Stimulated activated CD8-positive, alpha-beta memory T cell treated with anti-CD3 and anti-CD28 coated beads, Interleukin-7, amount 100 ng/mL, for 1 hour (primary cell): ENCODE measurements at regions not wholly inside any gene's neighbourhood (a gene's known extent, or its start where the extent isn't known, plus 50 kb on each side); places are given as distances from the start of the nearest gene placed in this dataset.

Experiments
- DNase-seq, 2 donors: peaks; one replicate each; pipeline ENCODE4 v3.0.0-alpha.2; 2020; ENCODE audit warnings: low read depth in 2 of 2

DNA sequence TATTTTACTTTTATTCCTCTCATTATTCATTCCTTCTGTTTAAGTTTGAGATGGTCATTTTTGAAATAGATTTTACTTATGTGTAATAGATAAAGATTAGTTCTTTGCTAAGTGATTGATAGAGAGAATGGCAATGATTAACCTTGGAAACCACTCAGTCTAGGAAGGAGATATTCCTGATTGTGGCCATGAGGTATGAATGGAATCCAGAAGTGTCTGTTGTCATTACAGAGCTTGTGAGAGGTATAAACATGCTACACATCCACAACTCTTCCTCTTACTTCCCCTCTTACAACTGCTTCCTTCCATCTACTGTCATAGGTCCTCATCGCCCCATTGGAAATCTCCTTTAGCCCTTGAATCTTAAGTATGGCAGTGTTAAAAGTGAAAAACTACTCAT is 988.8 kb upstream of the B3GALT2 start:
- no peak for DNase-seq

DNA sequence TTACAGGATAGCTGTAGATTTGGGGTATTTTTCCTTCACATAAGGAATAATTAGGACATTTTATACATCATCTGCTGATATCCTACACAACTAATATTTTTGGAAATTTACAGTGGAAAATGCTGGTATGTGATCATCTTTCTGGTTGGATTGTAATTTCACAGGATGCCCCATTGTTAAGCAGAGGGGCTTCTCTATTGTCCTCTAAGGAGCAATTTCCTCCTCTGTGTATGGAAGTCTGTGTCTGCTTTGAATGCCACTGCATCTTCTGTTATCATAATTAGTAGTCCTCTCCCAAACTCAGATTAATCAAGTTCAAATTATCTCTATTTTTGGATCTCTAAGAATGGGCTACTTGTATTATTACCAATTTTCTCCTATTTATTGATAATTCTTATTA is 988.1 kb upstream of the B3GALT2 start:
- no peak for DNase-seq

DNA sequence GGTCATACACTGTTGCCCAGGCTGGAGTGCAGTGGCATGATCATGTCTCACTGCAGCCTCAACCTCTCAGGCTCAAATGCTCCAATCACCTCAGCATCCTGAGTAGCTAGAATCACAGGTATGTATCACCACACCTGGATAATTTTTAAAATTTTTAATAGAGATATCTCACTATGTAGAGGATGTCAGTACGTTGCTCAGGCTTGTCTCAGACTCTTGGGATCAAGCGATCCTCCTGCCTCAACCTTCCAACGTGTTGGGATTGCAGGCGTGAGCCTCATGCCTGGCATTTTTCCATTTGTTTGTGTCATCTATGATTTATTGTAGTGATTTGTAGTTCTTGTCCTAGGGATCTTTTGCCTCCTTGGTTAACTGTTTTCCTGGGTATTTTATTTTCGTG is 985.2 kb upstream of the B3GALT2 start:
- no peak for DNase-seq

DNA sequence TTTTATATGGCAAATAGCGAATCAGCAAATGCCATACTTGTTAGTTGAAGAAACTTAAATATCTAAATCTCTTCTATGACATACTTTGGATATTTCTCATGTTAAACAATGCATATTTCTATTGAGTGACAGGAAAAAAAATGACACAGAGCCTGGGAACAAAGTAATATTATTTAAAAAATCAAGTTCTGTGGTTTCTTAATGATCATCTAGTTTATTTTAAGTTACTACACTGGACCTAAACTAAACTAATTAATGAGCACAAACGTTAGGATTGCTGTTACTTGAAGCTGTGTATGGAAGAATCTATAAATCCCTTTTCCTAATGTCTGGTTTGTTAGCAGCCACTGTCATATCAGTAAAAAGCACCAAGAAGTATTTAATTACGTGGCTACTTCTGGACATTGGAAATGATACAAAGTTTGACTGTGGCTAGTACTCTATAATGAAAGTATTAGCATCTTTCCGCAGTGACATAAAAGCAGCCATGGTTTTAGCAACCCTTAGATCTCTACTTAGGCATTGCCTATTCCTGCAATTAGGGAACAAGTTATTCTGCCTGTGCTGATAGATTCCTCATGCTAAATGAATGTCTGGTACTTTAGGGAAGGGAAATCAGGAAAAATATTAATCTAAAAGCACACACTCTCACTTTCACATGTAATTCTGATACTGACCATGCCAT is 981.7 kb upstream of the B3GALT2 start:
- no peak for DNase-seq

DNA sequence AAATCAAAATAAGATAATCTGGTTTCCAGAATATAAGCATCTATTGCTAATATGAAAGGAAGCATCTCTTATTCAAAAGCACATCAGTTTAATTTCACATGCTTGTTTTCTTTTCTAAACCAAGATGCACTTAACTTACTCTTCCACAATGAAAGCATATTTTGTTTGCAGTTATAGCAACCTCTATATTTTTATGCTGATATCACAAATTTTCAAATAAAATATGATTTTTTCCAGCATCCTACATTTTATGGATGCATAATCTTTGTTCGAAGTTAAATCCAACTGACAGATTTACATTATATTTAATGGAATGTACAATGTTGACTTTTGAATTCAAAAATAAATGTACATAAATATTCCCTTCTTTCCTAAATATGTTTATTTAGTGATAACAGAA is 978.3 kb upstream of the B3GALT2 start:
- no peak for DNase-seq

DNA sequence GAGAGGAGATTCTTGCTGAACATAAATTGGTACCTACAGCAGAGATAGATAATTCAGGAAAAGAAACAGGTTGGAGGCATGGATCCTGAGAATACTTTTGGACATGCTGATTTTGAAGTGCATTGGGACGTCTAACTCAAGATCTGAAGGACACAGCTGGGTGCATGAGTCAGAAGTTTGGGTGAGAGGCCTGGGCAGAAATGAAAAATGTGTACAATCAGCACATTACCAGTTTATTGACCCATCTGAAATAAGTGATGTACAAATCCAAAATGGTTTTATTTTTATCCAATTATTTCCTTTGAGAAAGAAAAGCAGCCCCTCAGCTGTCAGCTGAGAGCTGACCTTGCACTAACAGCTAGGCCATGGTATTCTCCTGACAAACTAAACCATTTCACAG is 975.2 kb upstream of the B3GALT2 start:
- no peak for DNase-seq

DNA sequence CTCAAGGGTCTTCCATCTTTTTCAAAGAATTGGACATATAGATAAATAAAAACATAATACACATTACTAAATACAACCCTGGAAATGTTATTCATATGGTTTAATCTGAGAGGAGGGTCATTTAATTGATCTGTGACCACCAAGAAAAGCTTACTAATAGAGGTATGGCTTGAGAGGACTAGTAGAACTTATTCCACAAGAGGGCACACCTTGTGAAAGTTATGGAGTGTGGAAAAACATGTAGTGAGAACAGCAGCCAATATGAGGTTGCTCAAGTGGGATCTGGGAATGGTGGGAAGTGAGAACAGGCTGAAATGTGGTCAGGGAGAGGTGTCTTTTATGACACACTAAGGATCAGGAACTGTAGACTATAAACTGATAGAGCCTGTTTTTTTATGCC is 973.5 kb upstream of the B3GALT2 start:
- DNase-seq: no peak

DNA sequence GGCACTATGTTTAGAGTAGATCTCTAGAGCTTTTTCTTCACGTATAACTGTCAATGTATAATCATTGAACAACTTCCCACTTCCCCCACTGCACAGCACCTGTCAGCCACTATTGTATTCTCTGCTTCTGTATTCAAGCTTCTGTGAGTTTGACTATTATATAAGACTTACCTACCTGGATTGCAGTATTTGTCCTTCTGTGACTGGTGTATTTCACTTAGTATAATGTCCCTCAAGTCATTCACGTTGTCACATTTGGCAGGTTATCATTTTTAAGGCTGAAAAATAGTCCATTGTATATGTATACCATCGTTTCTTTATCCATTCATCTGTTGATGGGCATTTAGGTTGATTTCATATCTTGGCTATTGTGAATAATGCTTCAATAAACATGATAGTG is 969.5 kb upstream of the B3GALT2 start:
- no peak for DNase-seq

DNA sequence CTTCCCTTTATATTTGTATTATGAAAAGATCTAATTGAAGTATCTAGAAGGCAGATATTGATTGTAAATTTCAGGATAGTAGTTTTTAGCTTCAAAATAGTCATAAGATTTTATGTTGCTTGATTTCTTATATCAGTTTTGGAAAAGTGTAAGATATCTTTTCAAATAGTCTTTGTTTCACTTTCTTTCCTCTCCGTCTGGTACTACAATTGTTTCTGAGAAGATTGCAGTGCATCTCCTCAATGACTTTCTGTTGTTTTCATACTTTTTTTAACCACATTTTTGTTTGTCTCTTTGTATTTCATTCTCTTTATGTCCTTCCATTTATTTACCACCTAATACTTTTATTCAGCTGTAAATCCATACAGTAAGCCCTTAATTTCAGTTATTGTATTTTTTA is 964.6 kb upstream of the B3GALT2 start:
- no peak for DNase-seq

DNA sequence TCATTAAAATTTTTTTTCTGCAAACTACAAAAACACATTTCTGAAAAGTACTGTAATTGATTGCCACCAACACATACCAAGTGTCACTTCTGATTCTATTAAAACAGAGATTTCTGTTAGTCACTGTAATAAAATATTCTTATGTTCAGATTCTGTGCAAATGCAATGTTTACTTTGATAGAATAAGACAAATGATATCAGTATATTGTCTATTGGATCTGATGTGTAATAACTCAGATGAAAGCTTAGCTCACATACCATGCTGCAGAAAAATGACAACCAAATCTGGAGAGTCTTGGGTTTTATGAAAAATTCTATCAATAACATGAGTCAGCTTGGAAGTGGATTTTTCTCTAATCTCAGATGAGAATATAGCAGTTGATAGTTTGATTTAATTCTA is 963.8 kb upstream of the B3GALT2 start:
- no peak for DNase-seq

DNA sequence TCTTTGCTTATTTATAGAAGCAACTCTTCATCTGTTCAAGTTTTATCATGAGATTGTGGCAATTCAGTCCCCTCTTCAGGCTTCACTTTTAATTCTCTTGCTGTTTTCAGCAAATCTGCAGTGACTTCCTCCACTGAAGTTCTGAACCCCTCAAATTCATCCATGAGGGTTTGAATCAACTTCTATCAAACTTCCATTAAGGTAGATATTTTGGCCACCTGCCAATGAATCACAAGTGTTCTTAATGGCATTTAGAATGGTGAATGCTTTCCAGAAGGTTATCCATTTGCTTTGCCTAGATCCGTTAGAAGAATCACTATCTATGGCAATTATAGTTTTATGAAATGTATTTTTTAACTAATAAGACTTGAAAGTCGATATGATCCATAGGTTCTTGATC is 946.7 kb upstream of the B3GALT2 start:
- no peak for DNase-seq

DNA sequence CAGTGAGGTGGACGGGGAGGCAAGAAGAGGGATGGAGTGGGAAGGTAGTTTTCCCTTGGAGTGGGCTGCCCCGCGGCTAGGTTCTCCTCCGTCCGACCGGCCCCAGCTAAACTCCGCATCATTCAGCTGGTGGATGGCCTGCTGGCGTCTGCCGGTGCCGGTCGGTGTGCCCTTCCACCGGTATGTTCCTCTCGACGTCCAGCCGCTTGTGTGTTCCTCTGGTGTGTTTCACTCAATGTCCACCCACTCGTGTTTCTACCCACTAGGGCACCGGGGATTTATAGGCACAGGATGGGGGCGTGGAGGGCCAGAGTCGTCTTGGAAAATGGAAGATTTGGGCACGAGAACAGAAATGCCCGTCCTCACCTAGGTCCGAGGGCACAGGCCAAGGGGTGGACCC is 931.7 kb upstream of the B3GALT2 start:
- no peak for DNase-seq

DNA sequence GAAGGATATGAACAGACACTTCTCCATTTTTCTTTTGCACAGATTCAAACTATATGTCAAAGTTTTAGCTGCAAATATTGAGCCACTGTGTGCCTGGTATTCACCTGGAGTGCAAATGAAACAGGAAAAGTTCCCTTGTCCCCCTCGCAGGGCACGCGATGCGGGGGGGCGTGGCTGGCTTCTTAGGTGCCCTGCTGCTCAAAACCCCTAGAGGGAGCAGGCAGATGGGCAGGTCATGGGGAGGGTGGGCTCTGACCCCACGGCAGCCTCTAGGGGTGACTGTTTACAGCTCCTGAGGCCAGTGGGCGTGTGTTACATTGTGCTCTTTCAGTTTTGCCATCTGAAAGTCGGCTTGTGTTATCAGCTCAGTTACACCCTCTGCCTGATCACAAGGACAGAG is 931.2 kb upstream of the B3GALT2 start:
- DNase-seq: no peak

DNA sequence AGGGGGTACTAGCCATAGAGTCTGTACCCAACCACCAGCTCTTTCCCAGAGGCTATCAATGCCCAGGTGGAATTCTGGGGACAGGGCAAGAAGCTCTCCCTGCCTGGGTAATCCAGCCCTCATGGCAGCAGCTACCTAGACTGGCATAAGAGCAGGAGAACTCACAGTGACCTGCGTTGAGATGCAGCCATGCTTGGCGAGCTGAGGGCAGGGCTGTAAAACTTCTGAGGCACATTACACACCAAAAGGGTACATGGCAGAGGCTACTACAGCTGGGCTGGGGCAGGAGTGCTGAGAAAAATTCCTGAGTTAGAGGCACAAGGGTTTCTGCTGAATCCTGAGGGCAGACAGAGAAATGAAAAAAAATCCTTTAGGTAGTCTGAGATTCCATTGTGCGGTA is 927.9 kb upstream of the B3GALT2 start:
- DNase-seq: no peak

DNA sequence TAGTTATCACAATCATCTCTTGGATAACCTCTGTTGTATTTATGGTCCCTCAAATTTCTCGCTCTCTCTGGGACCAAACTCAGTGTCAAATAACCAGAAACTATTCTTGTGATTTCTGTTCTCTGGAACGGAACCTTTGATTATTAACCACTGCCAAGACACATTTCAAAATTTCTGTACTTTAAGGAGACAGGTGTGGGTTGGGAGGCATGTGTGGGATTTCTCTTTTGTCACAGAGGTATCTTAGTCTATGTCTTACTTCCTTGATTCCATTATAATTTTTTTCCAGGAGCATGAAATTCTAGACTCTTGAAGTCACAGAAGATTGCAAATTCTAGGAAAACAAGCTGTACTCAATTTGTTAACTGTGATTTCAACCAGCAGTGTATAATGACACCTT is 919.0 kb upstream of the B3GALT2 start:
- DNase-seq: no peak

DNA sequence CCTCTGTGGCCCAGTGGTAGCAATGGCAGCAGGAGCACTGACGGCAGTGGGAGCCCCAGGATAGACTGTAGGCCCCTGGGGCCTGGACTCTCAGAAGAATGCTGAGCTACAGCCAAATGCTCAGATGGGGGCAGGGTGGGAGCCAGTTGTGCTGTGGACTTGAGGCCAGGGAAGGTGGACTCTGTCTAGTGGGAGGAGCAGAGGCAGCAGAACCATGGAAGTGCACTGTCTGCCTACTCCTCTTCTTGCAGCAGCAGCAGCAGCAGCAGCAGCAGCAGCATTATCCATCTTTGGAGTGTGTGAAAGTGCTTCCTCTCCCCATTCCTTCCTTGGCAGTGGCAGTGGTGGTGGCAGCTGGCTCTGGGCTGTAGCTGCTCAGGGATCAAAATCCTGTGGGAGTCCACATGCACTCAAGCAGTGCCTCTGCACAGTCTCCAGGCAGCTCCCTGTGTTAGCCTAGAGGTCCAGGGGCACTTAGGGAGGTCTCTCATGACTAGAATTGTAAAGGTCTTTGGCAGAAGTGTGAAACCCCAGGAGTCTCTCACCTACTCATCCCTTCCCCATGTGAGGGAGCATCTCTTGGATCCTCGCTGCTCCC is 917.9 kb upstream of the B3GALT2 start:
- DNase-seq: no peak

DNA sequence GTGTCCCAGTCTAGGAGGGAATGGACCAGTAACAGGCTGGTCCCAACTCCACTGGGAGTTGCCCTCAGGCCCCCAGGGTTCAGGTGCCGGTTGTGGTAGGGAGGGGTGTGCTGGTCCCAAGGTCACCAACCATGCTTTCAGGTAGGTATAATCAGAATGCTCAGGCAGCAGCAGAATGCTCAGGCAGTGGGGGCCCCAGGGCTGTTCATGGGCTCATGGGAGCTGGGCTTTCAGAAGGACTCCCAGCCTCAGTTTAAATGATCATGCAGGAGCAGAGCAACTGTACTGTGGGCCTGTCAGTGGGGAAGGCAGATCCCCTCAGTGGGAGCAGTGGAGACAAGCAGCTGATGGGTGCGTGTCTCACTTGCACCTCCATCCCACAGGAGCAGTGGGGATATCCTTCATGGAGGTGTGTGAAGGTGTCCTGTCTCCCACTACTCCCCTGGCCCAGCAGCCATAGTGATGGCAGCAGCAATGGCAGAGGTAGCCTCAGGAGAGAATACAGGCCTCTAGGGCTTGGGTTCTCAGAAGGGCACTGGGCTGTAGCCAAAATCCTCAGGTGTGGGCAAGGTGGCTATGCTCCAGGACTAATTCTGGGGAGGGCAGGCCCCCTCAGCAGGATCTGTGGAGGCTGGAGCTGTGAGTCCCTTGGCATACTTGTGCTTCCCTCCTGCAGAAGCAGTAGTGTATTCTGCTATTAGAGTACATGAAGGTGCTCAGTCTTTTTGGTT is 917.3 kb upstream of the B3GALT2 start:
- DNase-seq: no peak

DNA sequence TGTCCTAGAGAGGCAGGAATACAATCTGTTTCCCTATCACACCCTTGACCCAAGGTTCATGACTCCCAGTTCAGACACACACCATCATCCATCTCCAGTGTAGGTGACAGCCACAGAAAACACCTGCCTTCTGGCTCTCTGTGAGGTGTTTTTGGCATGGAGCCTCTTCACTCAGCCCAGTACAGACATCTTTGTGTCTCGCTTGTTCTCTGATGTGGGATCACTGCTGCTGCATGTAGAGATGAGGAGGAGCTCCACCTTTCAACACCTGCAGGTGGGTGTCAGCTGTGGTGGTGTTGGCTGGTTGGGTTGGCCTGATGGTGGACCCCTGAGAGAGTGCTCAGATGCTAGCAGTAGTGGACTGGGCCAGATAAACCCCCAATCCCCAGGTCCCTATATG is 916.7 kb upstream of the B3GALT2 start:
- DNase-seq: no peak

DNA sequence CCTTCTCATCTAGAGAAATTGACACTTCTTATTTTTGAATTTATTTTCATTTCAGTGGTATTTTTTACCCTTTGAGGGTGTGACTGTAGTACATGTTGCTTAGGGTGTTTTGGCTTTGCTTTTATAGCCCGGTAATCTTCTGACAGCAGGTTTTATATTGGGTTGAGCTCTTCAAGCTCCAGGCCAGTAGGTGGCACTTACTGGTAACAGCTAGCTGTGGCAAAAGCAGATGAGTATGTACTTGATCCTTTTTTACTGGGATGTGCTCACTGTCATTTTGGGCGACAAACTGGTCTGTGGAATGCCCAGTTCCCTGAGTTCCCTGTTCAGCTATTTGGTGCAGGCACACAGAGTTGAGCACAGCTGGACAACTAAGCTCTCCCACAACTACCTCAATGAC is 916.2 kb upstream of the B3GALT2 start:
- no peak for DNase-seq

DNA sequence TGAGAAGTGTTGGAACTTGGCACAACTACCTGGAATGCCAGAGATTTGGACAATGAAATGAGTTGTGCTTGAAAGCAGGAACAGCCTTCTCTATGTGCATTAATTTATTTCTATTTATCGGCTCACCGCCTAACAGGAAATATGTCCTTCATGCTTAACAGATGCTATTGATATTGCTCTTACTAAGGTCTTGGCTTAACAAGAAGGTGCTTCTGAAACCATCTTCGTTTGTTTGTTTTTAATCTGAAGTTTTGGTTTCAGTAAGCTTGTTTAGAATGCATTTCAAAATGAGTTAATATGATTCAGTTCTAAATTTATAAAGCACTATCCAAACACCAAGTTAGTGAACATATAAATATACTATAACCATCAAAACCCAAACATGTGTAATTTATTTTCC is 898.3 kb upstream of the B3GALT2 start:
- no peak for DNase-seq

DNA sequence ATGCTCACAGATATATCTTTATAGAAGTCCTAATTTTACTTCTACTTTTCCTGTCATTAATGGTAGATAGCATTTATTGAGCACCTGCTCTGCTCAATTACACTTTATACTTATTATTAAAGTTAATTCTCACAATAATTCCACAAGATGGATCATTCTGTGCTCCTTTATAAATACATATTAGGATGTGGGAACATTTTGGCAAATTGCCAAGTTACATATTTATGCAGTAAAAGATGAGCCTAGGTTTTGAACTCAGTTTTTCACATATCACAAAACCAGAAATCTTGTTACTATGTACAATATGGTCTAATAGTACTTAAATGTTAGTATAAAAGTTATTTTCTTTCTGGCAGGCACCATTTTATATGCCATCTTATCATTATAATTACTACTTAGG is 895.0 kb upstream of the B3GALT2 start:
- DNase-seq: no peak

DNA sequence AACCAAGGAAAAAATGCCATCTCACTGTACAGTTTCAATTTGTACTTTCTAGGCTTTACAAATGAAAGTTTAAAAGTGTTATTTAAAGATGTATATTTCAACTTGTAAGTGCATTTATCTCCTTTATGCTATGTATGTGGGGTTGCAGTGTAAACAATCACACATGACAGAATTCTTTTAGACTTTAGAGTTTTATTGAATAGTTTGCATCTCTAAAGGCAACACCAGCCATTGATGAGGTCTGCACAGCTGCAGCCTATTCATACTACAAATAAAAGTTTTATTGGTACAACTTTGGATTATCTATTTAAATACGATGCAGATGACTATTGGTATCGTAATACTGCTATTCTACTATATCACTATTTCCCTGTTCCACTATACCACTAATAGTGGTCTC is 894.4 kb upstream of the B3GALT2 start:
- no peak for DNase-seq

DNA sequence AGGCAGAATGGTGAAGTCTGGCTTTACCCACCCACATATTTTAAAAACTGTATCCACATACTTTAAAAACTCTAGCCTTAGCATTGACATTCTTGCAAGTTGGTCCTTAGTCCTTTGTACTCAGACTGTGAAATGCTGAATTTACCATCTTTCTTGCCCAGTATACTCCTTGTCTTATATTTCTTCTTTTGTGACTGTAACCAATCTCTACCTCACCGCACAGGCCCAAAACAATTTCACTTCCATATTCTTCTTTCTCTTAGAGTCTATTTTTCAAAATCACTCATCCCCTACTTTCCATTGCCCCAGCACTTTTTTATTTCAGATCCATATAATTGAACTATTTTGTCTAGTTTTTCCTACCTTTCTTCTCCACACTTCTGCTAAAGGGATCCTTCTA is 892.4 kb upstream of the B3GALT2 start:
- no peak for DNase-seq

DNA sequence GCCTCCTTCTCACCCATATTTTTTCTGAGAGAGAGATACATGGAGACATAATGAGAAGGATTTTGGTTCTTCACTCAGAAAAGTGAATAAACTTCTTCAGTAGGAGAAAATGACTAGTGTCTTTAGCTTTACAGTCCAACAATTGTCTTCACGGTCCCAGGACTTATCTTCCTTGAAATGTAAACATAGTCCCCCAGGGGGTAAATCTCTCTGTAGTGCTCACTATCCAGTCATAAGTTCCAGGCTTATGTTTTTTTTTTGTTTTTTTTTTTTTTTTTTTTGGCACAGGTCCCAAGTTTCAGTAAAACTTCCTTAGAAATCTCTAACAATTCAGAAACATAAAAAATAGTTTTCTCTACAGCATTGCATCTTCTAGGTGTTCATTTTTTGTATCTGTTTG is 890.2 kb upstream of the B3GALT2 start:
- DNase-seq: no peak
